ENCODE measurements at regions not wholly inside any gene's neighbourhood (a gene's known extent, or its start where the extent isn't known, plus 50 kb on each side); places are given as distances from the start of the nearest gene placed in this dataset.

GRCh38 chr2:137769406-137769805, 194.9 kb upstream of the HNMT start:
- intact Hi-C loops (cut with DNase I; ENCODE audit: low total_unique reads): no loop called here
- Histone ChIP-seq H3K27ac (no peak overlapping the region), H3K4me1 (no peaks in the 10 kb centered on the region), H3K27me3 (no peaks in the 10 kb centered on the region), H3K9me3 (no peaks in the 10 kb centered on the region), H3K4me3 (no peak overlapping the region), H3K36me3 (no peaks in the 10 kb centered on the region)
- DNase-seq: no peak
- no peak for TF ChIP-seq CTCF (IDR thresholded peaks at IDR 0.05)

- Histone ChIP-seq H3K4me1 (no peaks in the 10 kb centered on the region), H3K4me3 (no peak overlapping the region), H3K36me3 (no peaks in the 10 kb centered on the region), H3K9me3 (no peaks in the 10 kb centered on the region), H3K27me3 (no peaks in the 10 kb centered on the region), H3K27ac (no peak overlapping the region)
- DNase-seq: no peak
- TF ChIP-seq CTCF (IDR thresholded peaks at IDR 0.05): no peak
- intact Hi-C loops (cut with DNase I; ENCODE audit: low total_unique reads): no loop called here
Observed at GRCh38 chr2:137770166-137770565, 194.1 kb upstream of the HNMT start.

- no peaks in the 10 kb centered on the region for H3K27me3 ChIP-seq
Observed at GRCh38 chr2:137771064-137771463, 193.2 kb upstream of the HNMT start.

GRCh38 chr2:137772451-137772850, 191.8 kb upstream of the HNMT start:
- DNase-seq: no peak
- TF ChIP-seq CTCF (IDR thresholded peaks at IDR 0.05): no peak
- no peaks in the 10 kb centered on the region for H3K9me3 ChIP-seq
- intact Hi-C loops (cut with DNase I; ENCODE audit: low total_unique reads): no loop called here
- H3K27ac ChIP-seq: no peak overlapping the region
- H3K4me1 ChIP-seq: no peaks in the 10 kb centered on the region
- H3K4me3 ChIP-seq: no peak overlapping the region
- H3K27me3 ChIP-seq: no peaks in the 10 kb centered on the region
- no peaks in the 10 kb centered on the region for H3K36me3 ChIP-seq

More at GRCh38 chr2:137771064-137771463, 193.2 kb upstream of the HNMT start:
- DNase-seq: no peak
- Histone ChIP-seq H3K36me3 (no peaks in the 10 kb centered on the region), H3K4me3 (no peak overlapping the region), H3K27ac (no peak overlapping the region), H3K9me3 (no peaks in the 10 kb centered on the region), H3K4me1 (no peaks in the 10 kb centered on the region)
- no peak for TF ChIP-seq CTCF (IDR thresholded peaks at IDR 0.05)
- intact Hi-C loops (cut with DNase I; ENCODE audit: low total_unique reads): no loop called here

GRCh38 chr2:137775529-137775928, 188.7 kb upstream of the HNMT start:
- intact Hi-C loops (cut with DNase I; ENCODE audit: low total_unique reads): no loop called here
- H3K36me3 ChIP-seq: no peaks in the 10 kb centered on the region
- DNase-seq: no peak
- no peak overlapping the region for H3K4me3 ChIP-seq
- no peaks in the 10 kb centered on the region for H3K4me1 ChIP-seq
- no peak overlapping the region for H3K27ac ChIP-seq
- no peaks in the 10 kb centered on the region for H3K9me3 ChIP-seq
- TF ChIP-seq CTCF (IDR thresholded peaks at IDR 0.05): no peak
- no peaks in the 10 kb centered on the region for H3K27me3 ChIP-seq

- H3K27ac ChIP-seq: no peak overlapping the region
- no peaks in the 10 kb centered on the region for H3K36me3 ChIP-seq
- intact Hi-C loops (cut with DNase I; ENCODE audit: low total_unique reads): no loop called here
- no peak for TF ChIP-seq CTCF (IDR thresholded peaks at IDR 0.05)
- no peaks in the 10 kb centered on the region for H3K9me3 ChIP-seq
- DNase-seq: no peak
- no peaks in the 10 kb centered on the region for H3K4me1 ChIP-seq
- no peak overlapping the region for H3K4me3 ChIP-seq
- H3K27me3 ChIP-seq: no peaks in the 10 kb centered on the region
Observed at GRCh38 chr2:137776697-137777096, 187.6 kb upstream of the HNMT start.

Data from tibial artery (tissue), 4 donors.